Hepatic stellate cell (primary cell): ENCODE measurements at regions not wholly inside any gene's neighbourhood (a gene's known extent, or its start where the extent isn't known, plus 50 kb on each side); places are given as distances from the start of the nearest gene placed in this dataset.
A peak's percentile ranks its signal among the peaks of the same experiment; 100 is the strongest.
"Not testable (repeated sequence)": the region's sequence is repeated elsewhere in the genome, so short reads cannot be mapped to it uniquely, and the experiment has no call there.

Experiments
- DNase-seq: peaks from one replicate; pipeline ENCODE4 v3.0.0; 2011; ENCODE audit warnings: low spot score

GRCh38 chr3:43236008-43236407 is 50.3 kb upstream of the SNRK start:
- no peak for DNase-seq

DNA sequence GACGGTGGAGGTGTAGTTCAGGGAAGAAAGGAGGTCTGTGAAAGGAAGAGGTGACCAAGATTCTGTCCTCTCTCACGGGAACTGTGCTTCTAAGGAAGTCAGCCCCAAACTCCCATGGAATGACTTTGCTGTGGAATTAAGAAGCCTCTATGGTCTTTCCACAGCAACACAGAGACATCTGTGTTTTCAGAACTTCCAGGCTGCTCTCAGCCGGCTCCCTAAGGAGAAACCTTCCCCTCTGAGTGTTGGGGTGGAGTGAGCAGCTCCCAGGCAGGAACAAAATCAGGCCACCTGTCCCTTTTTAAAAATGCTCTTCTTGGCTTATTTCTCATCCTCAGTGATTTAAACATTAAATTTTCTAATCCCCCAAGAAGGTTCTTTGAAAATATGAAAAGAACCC is 53.3 kb upstream of the SNRK start:
- DNase-seq = no peak

DNA sequence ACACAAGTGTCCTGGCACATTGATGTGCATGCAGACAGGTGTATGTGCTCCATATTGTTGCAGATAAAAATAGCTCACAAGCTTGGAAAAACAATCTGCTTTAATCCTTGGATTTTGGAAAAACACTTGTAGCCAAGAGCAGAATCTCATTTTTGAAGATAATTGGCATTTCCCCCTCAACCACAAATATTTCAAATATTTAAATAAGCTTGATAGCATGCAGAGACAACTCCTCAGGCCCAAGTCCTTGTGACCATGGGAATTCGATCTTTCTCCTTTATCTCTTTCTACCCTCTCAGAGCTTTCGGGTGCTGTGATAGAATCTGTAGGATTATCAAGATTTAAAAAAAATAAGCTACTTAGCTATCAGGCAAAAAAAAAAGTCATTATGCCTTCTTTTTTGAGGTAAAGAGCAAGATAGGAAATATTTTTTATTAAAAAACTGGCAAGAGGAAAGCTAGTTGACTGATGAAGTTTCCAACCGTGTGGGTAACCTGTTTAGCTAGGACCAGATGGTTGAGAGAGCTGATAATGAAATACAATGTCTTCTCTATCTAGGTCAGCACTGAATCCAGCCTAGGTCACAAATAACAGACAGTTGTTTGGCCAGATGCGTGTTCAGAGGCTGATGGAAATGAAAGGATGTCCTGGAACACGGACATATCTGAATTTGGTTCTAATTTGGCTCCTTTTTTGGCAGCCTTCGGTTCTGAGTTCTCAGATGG is 54.9 kb upstream of the SNRK start:
- DNase-seq = peak; percentile 47

DNA sequence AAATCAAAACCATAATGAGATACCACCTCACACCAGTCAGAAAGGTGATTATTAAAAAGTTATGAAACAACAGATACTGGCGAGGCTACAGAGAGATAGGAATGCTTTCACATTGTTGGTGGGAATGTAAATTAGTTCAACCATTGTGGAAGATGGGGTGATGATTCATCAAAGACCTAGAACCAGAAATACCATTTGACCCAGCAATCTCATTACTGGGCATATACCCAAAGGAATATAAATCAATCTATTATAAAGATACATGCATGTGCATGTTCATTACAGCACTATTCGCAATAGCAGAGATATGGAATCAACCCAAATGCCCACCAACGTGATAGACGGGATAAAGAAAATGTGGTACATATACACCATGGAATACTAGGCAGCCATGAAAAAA is 56.5 kb upstream of the SNRK start:
- DNase-seq = not testable (repeated sequence)

DNA sequence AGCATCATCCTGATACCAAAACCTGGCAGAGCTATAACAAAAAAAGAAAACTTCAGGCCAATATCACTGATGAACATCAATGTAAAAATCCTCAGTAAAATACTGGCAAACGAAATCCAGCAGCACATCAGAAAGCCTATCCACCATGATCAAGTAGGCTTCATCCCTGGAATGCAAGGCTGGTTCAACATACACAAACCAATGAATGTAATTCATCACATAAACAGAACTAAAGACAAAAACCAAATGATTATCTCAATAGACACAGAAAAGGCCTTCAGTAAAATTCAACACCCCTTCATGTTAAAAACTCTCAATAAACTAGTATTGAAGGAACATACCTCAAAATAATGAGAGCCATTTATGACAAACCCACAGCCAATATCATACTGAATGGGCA is 58.7 kb upstream of the SNRK start:
- not testable (repeated sequence) for DNase-seq

DNA sequence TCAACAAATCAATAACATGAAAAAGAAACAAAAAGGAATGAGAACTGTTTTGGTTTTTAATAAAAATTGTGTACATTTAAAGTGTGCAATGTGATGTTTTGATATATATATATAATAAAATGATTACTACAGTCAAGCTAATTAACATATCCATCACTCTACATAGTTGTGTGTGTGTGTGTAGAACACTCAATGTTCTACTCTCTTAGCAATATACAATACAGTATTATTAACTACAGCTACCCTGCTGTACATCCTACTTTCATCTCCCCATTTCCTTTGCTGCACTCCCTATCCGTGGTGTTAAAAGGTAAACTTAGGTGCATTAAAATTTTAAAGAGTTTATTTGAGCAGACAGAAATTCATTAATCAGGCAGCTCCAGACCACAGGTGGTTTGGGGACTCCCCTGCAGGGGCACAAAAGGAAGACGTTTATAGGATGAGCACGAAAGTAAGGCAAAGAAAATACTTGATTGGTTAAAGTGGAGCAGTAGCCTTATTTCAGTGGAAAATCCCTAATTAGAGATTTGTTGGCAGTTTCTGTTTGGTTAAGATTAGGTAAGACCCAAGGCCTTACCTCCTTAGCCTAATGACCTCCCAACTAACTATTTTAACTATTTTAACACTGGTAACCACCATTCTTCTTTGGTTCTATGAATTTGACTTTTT is 61.8 kb upstream of the SNRK start:
- DNase-seq = no peak

DNA sequence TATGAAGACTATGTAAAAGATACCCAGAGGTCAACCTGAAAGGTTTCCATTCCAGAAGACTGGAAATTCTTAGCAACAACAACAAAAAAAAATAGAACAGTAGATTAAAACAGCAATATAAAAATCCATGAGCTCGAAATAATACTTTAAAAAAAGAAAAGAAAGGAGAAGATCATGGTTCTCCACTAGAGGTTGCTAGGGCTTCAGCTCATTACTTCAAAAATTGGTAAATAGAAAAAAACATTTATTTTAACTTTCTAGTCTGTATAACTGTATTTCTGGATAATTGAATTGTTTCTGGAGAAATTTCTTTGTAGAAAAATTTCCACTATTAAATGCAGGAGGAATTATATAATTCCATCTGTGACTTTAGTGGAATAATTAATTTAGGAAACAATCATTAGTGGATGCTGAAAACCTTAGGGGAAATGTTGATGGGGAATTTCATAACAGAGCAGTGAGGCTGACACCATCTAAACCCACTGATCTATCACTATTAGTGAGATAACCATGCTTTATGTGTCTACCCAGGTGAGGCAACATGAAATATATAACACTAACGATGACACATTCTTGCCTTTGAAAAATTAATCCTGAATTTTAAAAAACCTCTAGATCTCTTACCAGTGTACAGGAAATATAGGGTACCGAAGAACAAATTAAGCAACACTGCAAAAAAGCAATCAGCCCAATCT is 62.5 kb upstream of the SNRK start:
- DNase-seq = no peak

DNA sequence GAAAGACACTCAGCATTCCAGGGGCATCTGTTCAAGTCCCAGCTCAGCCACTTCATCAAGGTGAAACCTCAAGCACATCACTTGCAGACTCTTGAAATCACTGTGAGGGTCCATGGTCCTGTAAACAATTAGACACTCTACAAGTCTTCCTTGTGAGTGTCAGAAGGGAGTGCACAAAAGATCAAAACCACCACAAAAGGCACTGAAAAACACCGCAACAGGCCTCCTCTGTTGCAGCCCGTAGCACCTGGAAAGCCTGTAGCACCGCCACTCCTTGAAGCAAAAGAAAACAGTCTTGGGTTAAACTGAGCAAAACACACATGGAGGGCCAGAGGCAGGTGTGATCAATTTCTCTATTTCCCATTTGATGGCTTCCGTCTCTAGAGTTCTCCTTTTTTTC is 63.8 kb upstream of the SNRK start:
- no peak for DNase-seq

GRCh38 chr3:43221076-43221475 is 65.3 kb upstream of the SNRK start:
- no peak for DNase-seq

GRCh38 chr3:43219616-43220015 is 66.7 kb upstream of the SNRK start:
- no peak for DNase-seq

DNA sequence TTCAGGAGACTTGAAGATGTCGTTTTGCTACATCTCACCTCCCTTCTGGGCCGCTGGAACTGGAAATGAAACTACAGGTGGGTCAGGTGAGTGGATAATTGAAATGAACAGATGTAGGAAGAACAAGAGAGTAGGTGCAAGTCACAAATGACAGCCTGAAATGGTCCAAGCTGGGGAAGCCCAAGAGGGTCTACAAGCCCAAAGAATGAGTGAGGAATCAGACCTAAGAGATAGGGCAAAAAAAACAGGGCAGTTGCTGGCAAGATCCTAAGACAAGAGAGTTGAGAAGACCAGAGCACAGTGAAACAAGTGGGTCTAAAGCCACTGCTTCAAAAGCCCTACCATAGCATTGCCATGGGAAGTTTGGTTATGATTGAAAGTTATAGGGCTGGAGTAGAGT is 67.4 kb upstream of the SNRK start:
- DNase-seq = no peak

GRCh38 chr3:43218156-43218555 is 68.2 kb upstream of the SNRK start:
- no peak for DNase-seq

DNA sequence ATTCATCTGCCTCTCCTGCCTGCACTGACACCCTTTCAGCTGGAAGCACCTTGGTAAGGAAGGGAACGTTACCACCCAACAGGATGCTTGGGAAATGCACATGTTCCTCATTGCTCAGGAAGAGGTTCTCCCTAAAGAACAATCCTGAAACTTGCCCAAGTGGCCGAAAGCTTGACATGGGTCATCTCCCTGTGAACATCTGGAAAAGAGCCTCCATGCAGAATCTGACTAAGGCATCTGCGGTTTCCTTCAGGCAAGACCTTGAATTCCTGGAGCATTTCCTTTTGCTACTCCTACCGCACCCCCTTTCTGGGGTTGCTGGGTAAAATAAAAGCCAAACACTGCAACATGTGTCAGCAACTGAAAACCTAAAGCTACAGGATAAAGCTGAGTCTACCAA is 68.7 kb upstream of the SNRK start:
- DNase-seq = no peak

GRCh38 chr3:43217206-43217605 is 69.1 kb upstream of the SNRK start:
- DNase-seq = no peak

GRCh38 chr3:43215663-43216275 is 70.6 kb upstream of the SNRK start:
- no peak for DNase-seq

GRCh38 chr3:43215138-43215537 is 71.2 kb upstream of the SNRK start:
- DNase-seq = no peak

DNA sequence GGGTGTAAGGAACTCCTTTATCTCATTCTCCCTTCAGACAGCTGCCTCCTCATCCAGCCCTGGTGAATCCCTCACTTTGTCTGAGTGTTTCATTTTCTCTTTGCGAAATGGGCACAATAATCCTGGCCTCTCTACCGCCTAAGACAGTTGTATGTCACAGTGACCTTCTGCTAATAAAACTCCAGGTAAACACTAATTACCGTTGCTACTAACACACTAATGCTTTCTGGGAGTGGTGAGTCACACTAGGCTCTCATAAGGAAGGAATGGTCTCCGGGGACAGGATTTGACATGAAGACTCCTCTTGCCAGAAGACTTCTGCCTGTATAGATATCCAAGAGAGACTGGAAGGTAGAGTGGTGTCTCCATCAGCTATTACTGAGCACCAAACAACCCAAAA is 71.7 kb upstream of the SNRK start:
- no peak for DNase-seq

DNA sequence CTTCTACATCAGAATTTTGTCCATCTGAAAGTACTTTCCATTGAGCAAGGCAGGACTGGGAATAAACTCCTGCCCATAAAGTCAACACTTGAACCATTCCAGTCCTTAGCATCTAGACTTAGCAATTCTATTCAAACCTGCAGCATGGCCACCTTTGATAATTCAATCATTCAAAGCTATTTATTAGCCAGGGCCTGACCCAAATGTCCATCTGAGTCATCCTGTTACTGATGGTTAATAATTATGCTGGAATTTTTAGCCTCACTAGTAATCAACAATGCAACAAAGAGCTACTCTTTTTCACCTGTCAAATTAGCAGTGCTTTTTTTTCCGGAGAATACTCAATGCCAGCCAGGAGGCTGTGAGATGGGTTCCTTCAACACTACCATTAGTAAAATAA is 72.7 kb upstream of the SNRK start:
- no peak for DNase-seq

DNA sequence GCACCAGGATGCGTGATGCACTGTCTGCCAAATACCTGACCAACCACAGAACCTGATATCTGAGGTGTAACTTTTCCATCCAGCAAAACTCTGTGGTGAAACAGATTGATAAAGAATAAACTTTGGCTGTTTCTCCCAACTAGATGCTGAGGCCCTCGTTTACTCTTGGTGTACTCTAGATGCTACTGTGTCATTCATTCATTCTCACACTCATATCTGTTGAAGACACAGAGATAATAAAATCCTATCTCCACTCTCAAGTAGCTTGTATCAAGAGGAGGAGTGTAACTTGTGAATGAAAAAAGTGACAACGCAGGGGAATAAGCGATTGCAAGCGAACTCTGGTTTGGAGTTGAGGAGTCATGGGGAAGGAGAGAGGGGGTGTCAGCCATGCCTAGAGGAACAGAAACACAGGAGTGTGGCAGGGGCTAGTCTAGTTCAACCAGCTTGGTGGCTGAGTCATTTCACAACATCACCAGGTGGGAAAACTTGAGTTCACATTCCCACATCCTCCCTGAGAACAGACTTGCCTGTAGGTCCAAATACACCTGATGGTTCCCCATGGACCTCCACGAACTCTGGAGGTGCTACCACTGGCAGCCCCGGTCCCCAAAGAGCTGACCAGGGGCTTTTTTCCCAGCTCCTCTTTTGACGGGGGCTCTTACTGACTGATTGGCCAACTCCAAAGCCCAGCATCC is 73.3 kb upstream of the SNRK start:
- no peak for DNase-seq

DNA sequence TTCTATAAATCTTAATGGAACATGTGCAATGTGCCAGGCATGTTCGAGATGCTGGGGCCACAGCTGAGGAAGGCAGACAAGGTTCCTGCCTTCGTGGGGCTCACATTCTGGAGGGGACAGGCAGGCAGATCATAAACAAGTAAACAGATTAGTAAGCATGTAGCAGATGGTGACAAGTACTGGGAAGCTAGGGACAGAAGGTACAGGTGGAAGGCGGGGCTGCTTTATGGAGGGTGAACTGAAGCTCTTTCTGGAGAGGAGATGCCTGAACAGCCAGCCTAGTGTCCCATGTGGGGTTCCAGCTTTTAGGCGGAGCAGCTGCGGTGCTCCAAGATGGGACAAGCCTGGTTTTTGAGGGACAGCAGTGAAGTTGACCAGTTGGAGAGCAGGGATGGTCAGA is 74.7 kb upstream of the SNRK start:
- DNase-seq = no peak

GRCh38 chr3:43210049-43211027 is 76.0 kb upstream of the SNRK start:
- no peak for DNase-seq
